Mucosa of rectum (tissue), 2 donors: ENCODE measurements at regions not wholly inside any gene's neighbourhood (a gene's known extent, or its start where the extent isn't known, plus 50 kb on each side); places are given as distances from the start of the nearest gene placed in this dataset.
"Not testable (repeated sequence)": the region's sequence is repeated elsewhere in the genome, so short reads cannot be mapped to it uniquely, and the experiment has no call there.

ENCODE experiments used
- H3K27ac ChIP-seq, 2 donors: one replicate each; pipeline ENCODE4 v1.7.0; 2013; ENCODE audit warnings: inconsistent platforms in 2 of 2, low read depth in 2 of 2, low read length in 2 of 2
- H3K27me3 ChIP-seq, 2 donors: one replicate each; pipeline ENCODE4 v1.7.0; 2013; ENCODE audit warnings: low read length in 2 of 2; ENCODE audit not compliant: control insufficient read depth in 2 of 2, insufficient read depth in 2 of 2
- H3K36me3 ChIP-seq, 2 donors: one replicate each; pipeline ENCODE4 v1.7.0; 2013; ENCODE audit warnings: low read length in 2 of 2; ENCODE audit not compliant: control insufficient read depth in 2 of 2, insufficient read depth in 2 of 2
- H3K4me1 ChIP-seq, 2 donors: one replicate each; pipeline ENCODE4 v1.7.0; 2013; ENCODE audit warnings: low read length in 2 of 2, mild to moderate bottlenecking in 1 of 2; ENCODE audit not compliant: control insufficient read depth in 2 of 2, insufficient read depth in 2 of 2
- H3K4me3 ChIP-seq, 2 donors: one replicate each; pipeline ENCODE4 v1.7.0; 2013; ENCODE audit warnings: low read length in 2 of 2
- H3K9ac ChIP-seq, 2 donors: one replicate each; pipeline ENCODE4 v1.7.0; 2013; ENCODE audit warnings: low read length in 2 of 2, low read depth in 1 of 2, mild to moderate bottlenecking in 1 of 2
- H3K9me3 ChIP-seq, 2 donors: one replicate each; pipeline ENCODE4 v1.7.0; 2013; ENCODE audit warnings: low read length in 2 of 2; ENCODE audit not compliant: control insufficient read depth in 2 of 2
- donor health status: healthy.
- donor health status: Normal muscosa, but diverticular disease.

GRCh38 chr11:3544990-3545389 is 96.8 kb downstream of the ART5 start:
- H3K9ac ChIP-seq, H3K27me3 ChIP-seq, H3K4me1 ChIP-seq, H3K36me3 ChIP-seq, H3K4me3 ChIP-seq, H3K9me3 ChIP-seq, H3K27ac ChIP-seq: not testable (repeated sequence)

- H3K4me1 ChIP-seq, H3K27ac ChIP-seq, H3K4me3 ChIP-seq, H3K36me3 ChIP-seq, H3K27me3 ChIP-seq, H3K9me3 ChIP-seq, H3K9ac ChIP-seq: not testable (repeated sequence)
Observed at GRCh38 chr11:3538220-3538619, 103.6 kb downstream of the ART5 start.

GRCh38 chr11:3537254-3537653 is 104.5 kb downstream of the ART5 start:
- H3K27ac ChIP-seq, H3K36me3 ChIP-seq, H3K4me1 ChIP-seq: not testable (repeated sequence)

GRCh38 chr11:3532958-3533357 is 108.8 kb downstream of the ART5 start:
- H3K4me1 ChIP-seq, result not testable (repeated sequence)

More at GRCh38 chr11:3537254-3537653, 104.5 kb downstream of the ART5 start:
- not testable (repeated sequence) for H3K4me3 ChIP-seq, H3K9ac ChIP-seq, H3K9me3 ChIP-seq, H3K27me3 ChIP-seq

GRCh38 chr11:3531280-3531679 is 110.5 kb downstream of the ART5 start:
- H3K9ac ChIP-seq, H3K36me3 ChIP-seq, H3K4me1 ChIP-seq, H3K27ac ChIP-seq, H3K9me3 ChIP-seq, H3K27me3 ChIP-seq, H3K4me3 ChIP-seq: not testable (repeated sequence)

More at GRCh38 chr11:3532958-3533357, 108.8 kb downstream of the ART5 start:
- H3K27ac ChIP-seq, H3K9ac ChIP-seq, H3K9me3 ChIP-seq, H3K36me3 ChIP-seq, H3K27me3 ChIP-seq, H3K4me3 ChIP-seq: not testable (repeated sequence)

GRCh38 chr11:3523567-3523966 is 118.2 kb downstream of the ART5 start:
- not testable (repeated sequence) for H3K36me3 ChIP-seq, H3K4me3 ChIP-seq, H3K9me3 ChIP-seq, H3K4me1 ChIP-seq, H3K9ac ChIP-seq, H3K27ac ChIP-seq, H3K27me3 ChIP-seq

- not testable (repeated sequence) for H3K27me3 ChIP-seq, H3K9me3 ChIP-seq, H3K4me1 ChIP-seq, H3K4me3 ChIP-seq, H3K9ac ChIP-seq, H3K36me3 ChIP-seq, H3K27ac ChIP-seq
Observed at GRCh38 chr11:3520905-3521304, 120.9 kb downstream of the ART5 start.

- H3K4me3 ChIP-seq, H3K36me3 ChIP-seq: not testable (repeated sequence)
Observed at GRCh38 chr11:3519841-3520240, 122.0 kb downstream of the ART5 start.

GRCh38 chr11:3516934-3517567 is 124.7 kb downstream of the ART5 start:
- H3K4me1 ChIP-seq, H3K9ac ChIP-seq, H3K27me3 ChIP-seq, H3K4me3 ChIP-seq, H3K27ac ChIP-seq, H3K36me3 ChIP-seq, H3K9me3 ChIP-seq: not testable (repeated sequence)

More at GRCh38 chr11:3519841-3520240, 122.0 kb downstream of the ART5 start:
- not testable (repeated sequence) for H3K27ac ChIP-seq, H3K9me3 ChIP-seq, H3K9ac ChIP-seq, H3K27me3 ChIP-seq, H3K4me1 ChIP-seq

- not testable (repeated sequence) for H3K9me3 ChIP-seq, H3K9ac ChIP-seq, H3K36me3 ChIP-seq, H3K4me1 ChIP-seq, H3K27ac ChIP-seq, H3K4me3 ChIP-seq, H3K27me3 ChIP-seq
Observed at GRCh38 chr11:3516345-3516933, 125.4 kb downstream of the ART5 start.
